Sigmoid colon (tissue), 6 donors: ENCODE measurements at regions not wholly inside any gene's neighbourhood (a gene's known extent, or its start where the extent isn't known, plus 50 kb on each side); places are given as distances from the start of the nearest gene placed in this dataset.

Experiments used
- DNase-seq: peaks from one replicate; pipeline ENCODE4 v3.0.0-alpha.2; 2019
- H3K27ac ChIP-seq, 4 donors: fragments of 200-600 bp; sonication (generic); one replicate each; pipeline ENCODE4 v1.5.1; 2016 to 2019; ENCODE audit warnings: mild to moderate bottlenecking in 1 of 4
- H3K27me3 ChIP-seq, 3 donors: fragments of 200-600 bp; sonication (generic); one replicate each; pipeline ENCODE4 v1.5.1; 2019; ENCODE audit warnings: mild to moderate bottlenecking in 1 of 3
- H3K36me3 ChIP-seq, 4 donors: fragments of 200-600 bp; sonication (generic); one replicate each; pipeline ENCODE4 v1.5.1; 2016 to 2019
- H3K4me1 ChIP-seq, 4 donors: fragments of 200-600 bp; sonication (generic); one replicate each; pipeline ENCODE4 v1.5.1; 2017 to 2019
- H3K4me3 ChIP-seq, 4 donors: fragments of 200-600 bp; sonication (generic); one replicate each; pipeline ENCODE4 v1.5.1; 2017 to 2019; ENCODE audit warnings: mild to moderate bottlenecking in 2 of 4, moderate library complexity in 1 of 4
- H3K9me3 ChIP-seq, 4 donors: fragments of 200-600 bp in 3 of 4; sonication (generic) in 3 of 4; one replicate each; pipeline versions ENCODE4 v1.5.1 to v1.6.1; 2013 to 2019
- CTCF ChIP-seq, 4 experiments: fragments of 450-650 bp in 3 of 4; fragments of 200-600 bp in 1 of 4; IDR thresholded peaks; one replicate each; pipeline ENCODE4 v1.5.1; 2016 to 2019; ENCODE audit warnings: antibody characterized with exemption in 4 of 4, mild to moderate bottlenecking in 3 of 4, moderate library complexity in 2 of 4
- EP300 ChIP-seq, 4 donors: sonication (generic); formaldehyde crosslinking; IDR thresholded peaks; one replicate each; pipeline ENCODE4 v1.6.1; 2017; ENCODE audit warnings: antibody characterized with exemption in 4 of 4
- POLR2A ChIP-seq, 2 donors: fragments of 450-650 bp; IDR thresholded peaks; one replicate each; pipeline ENCODE4 v1.6.1; 2016; ENCODE audit warnings: antibody characterized with exemption in 2 of 2, mild to moderate bottlenecking in 2 of 2, moderate library complexity in 2 of 2
- POLR2AphosphoS5 ChIP-seq, 4 donors: sonication (generic); formaldehyde crosslinking; IDR thresholded peaks; one replicate each; pipeline ENCODE4 v1.6.1; 2017; ENCODE audit warnings: antibody characterized with exemption in 4 of 4
- WGBS, 2 donors: extraction: QIAGEN DNeasy Blood & Tissue Kit; methylation state at CpG; one replicate each; pipeline ENCODE4 v1.1.7; 2013; 5-methylcytosine and 5-hydroxymethylcytosine counted together
- intact Hi-C: fragments of 100-400 bp; cut with DNase I; formaldehyde crosslinking; loops from one replicate; pipeline ENCODE4 v1.15.1; 2023
- donor health status: healthy with polysubstance abuse.
- donor health status: healthy.

GRCh38 chr2:26527726-26528585 lies 50.0 kb upstream of the OTOF start:
- whole genome bisulfite sequencing, 2 donors: 85 to 86% methylated on average over 11 of the region's 11 CpGs
- TF ChIP-seq POLR2A (IDR thresholded peaks at IDR 0.05): no peak
- TF ChIP-seq POLR2AphosphoS5 (IDR thresholded peaks at IDR 0.05): no peak
- no peak for TF ChIP-seq EP300 (IDR thresholded peaks at IDR 0.05)
- TF ChIP-seq CTCF (IDR thresholded peaks at IDR 0.05): no peak
- peak; percentile 42 for DNase-seq
- Histone ChIP-seq H3K36me3 (no peaks in the 10 kb centered on the region), H3K27ac (no peak overlapping the region), H3K4me1 (no peaks in the 10 kb centered on the region), H3K4me3 (no peak overlapping the region), H3K9me3 (no peaks in the 10 kb centered on the region), H3K27me3 (no peaks in the 10 kb centered on the region)
- intact Hi-C loops: no loop called here
